Neural cell (in vitro differentiated cells): ENCODE measurements at regions not wholly inside any gene's neighbourhood (a gene's known extent, or its start where the extent isn't known, plus 50 kb on each side); places are given as distances from the start of the nearest gene placed in this dataset.

ENCODE experiments used
- H2AFZ ChIP-seq: fragments of 200-600, 300-800 bp; sonication (generic), shearing (Covaris generic); 2 replicates; pipeline ENCODE4 v1.6.0; 2014; ENCODE audit warnings: low read depth, mild to moderate bottlenecking, antibody characterized with exemption, low read length, moderate library complexity
- H3F3A ChIP-seq: fragments of 200-600 bp; shearing (Covaris generic); 2 replicates; pipeline ENCODE4 v1.6.1; 2016; ENCODE audit warnings: mild to moderate bottlenecking, moderate library complexity, mixed read lengths, antibody characterized with exemption, low read length; ENCODE audit not compliant: insufficient read depth, poor library complexity, severe bottlenecking
- H3K27ac ChIP-seq: fragments of 200-600, 300-800 bp; sonication (generic), shearing (Covaris generic); 2 replicates; pipeline ENCODE4 v1.5.1; 2014; ENCODE audit warnings: mild to moderate bottlenecking, low read length, moderate library complexity
- H3K27me3 ChIP-seq: fragments of 300-800, 200-600 bp; sonication (generic), shearing (Covaris generic); 2 replicates; pipeline ENCODE4 v1.6.0; 2014; ENCODE audit warnings: mild to moderate bottlenecking, low read depth, low read length, moderate library complexity; ENCODE audit not compliant: insufficient read depth
- H3K36me3 ChIP-seq: fragments of 300-800, 200-600 bp; sonication (generic), shearing (Covaris generic); 2 replicates; pipeline ENCODE4 v1.5.1; 2014; ENCODE audit warnings: mild to moderate bottlenecking, antibody characterized with exemption, low read length, moderate library complexity; ENCODE audit not compliant: insufficient read depth
- H3K4me2 ChIP-seq: fragments of 300-800, 200-600 bp; sonication (generic), shearing (Covaris generic); 2 replicates; pipeline ENCODE4 v1.6.0; 2014; ENCODE audit warnings: mild to moderate bottlenecking, low read length
- H3K4me3 ChIP-seq: fragments of 300-800, 200-600 bp; sonication (generic), shearing (Covaris generic); 2 replicates; pipeline ENCODE4 v1.5.1; 2014; ENCODE audit warnings: mild to moderate bottlenecking, low read length, moderate library complexity
- H3K79me2 ChIP-seq: fragments of 200-600 bp; shearing (Covaris generic); replicated peaks from 2 replicates; pipeline ENCODE4 v1.6.0; 2014; ENCODE audit warnings: mild to moderate bottlenecking, low read length, moderate library complexity; ENCODE audit not compliant: insufficient read depth
- H3K9ac ChIP-seq: fragments of 300-800, 200-600 bp; sonication (generic), shearing (Covaris generic); 2 replicates; pipeline ENCODE4 v1.6.1; 2016; ENCODE audit warnings: mild to moderate bottlenecking, low read length, mixed read lengths
- H3K9me2 ChIP-seq: fragments of 200-600 bp; shearing (Covaris generic); 2 replicates; pipeline ENCODE4 v1.6.1; 2016; ENCODE audit warnings: mild to moderate bottlenecking, low read length, mixed read lengths; ENCODE audit not compliant: insufficient read depth
- H3K9me3 ChIP-seq: fragments of 200-600, 300-800 bp; sonication (generic), shearing (Covaris generic); 2 replicates; pipeline ENCODE4 v1.6.1; 2016; ENCODE audit warnings: mild to moderate bottlenecking, mixed run types, low read length, moderate library complexity, mixed read lengths
- H4K20me1 ChIP-seq: fragments of 200-600 bp; shearing (Covaris generic); 2 replicates; pipeline ENCODE4 v1.6.1; 2016; ENCODE audit warnings: mild to moderate bottlenecking, mixed run types; ENCODE audit not compliant: insufficient read depth
- EP300 ChIP-seq: fragments of 450-650 bp; conservative IDR thresholded peaks from 2 replicates; pipeline ENCODE4 v1.6.1; 2014; ENCODE audit warnings: antibody characterized with exemption, mild to moderate bottlenecking, moderate library complexity; ENCODE audit not compliant: poor library complexity, severe bottlenecking
- EZH2 ChIP-seq: fragments of 200-600, 300-800 bp; shearing (Covaris generic), sonication (generic); IDR thresholded peaks from 2 replicates; pipeline ENCODE4 v1.6.1; 2014; ENCODE audit warnings: antibody characterized with exemption, low read length, borderline replicate concordance, mild to moderate bottlenecking; ENCODE audit not compliant: insufficient read depth, poor library complexity, severe bottlenecking
- MXI1 ChIP-seq: fragments of 450-650 bp; conservative IDR thresholded peaks from 2 replicates; pipeline ENCODE4 v1.6.1; 2014; ENCODE audit warnings: antibody characterized with exemption, mild to moderate bottlenecking; ENCODE audit not compliant: poor library complexity, severe bottlenecking
- POLR2AphosphoS5 ChIP-seq: IDR thresholded peaks from 2 replicates; pipeline ENCODE4 v1.6.1; 2012
- RAD21 ChIP-seq: fragments of 450-650 bp; conservative IDR thresholded peaks from 2 replicates; pipeline ENCODE4 v1.6.1; 2014; ENCODE audit warnings: antibody characterized with exemption, mild to moderate bottlenecking, moderate library complexity
- SMC3 ChIP-seq: fragments of 450-650 bp; conservative IDR thresholded peaks from 2 replicates; pipeline ENCODE4 v1.6.1; 2014; ENCODE audit warnings: antibody characterized with exemption, mild to moderate bottlenecking, moderate library complexity; ENCODE audit not compliant: poor library complexity
- TAF1 ChIP-seq: IDR thresholded peaks from 2 replicates; pipeline ENCODE4 v1.6.1; 2012; ENCODE audit warnings: low read depth
- TF ChIP-seq, protein P1 (sequence below): IDR thresholded peaks from 2 replicates; pipeline ENCODE4 v1.6.1; 2012; ENCODE audit warnings: borderline replicate concordance
- TF ChIP-seq, protein P2 (sequence below): fragments of 450-650 bp; IDR thresholded peaks from 2 replicates; pipeline ENCODE4 v1.5.1; 2014; ENCODE audit warnings: antibody characterized with exemption, mild to moderate bottlenecking, moderate library complexity; ENCODE audit not compliant: poor library complexity, severe bottlenecking

- H4K20me1 ChIP-seq, result no peaks in the 10 kb centered on the region
- H3K79me2 ChIP-seq, result no peaks in the 10 kb centered on the region
- H3K27ac ChIP-seq, result no peak overlapping the region
- H3K9me3 ChIP-seq, result no peaks in the 10 kb centered on the region
- no peak overlapping the region for H2AFZ ChIP-seq
- no peaks in the 10 kb centered on the region for H3K9me2 ChIP-seq
- no peaks in the 10 kb centered on the region for H3F3A ChIP-seq
- no peak overlapping the region for H3K4me2 ChIP-seq
- H3K9ac ChIP-seq, result no peak overlapping the region
- H3K4me3 ChIP-seq, result no peak overlapping the region
- H3K36me3 ChIP-seq, result no peaks in the 10 kb centered on the region
- TF ChIP-seq EZH2 (no peak), SMC3 (no peak), EP300 (no peak), TAF1 (no peak), RAD21 (no peak), POLR2AphosphoS5 (no peak), MXI1 (no peak)
- TF ChIP-seq, protein P1, sequence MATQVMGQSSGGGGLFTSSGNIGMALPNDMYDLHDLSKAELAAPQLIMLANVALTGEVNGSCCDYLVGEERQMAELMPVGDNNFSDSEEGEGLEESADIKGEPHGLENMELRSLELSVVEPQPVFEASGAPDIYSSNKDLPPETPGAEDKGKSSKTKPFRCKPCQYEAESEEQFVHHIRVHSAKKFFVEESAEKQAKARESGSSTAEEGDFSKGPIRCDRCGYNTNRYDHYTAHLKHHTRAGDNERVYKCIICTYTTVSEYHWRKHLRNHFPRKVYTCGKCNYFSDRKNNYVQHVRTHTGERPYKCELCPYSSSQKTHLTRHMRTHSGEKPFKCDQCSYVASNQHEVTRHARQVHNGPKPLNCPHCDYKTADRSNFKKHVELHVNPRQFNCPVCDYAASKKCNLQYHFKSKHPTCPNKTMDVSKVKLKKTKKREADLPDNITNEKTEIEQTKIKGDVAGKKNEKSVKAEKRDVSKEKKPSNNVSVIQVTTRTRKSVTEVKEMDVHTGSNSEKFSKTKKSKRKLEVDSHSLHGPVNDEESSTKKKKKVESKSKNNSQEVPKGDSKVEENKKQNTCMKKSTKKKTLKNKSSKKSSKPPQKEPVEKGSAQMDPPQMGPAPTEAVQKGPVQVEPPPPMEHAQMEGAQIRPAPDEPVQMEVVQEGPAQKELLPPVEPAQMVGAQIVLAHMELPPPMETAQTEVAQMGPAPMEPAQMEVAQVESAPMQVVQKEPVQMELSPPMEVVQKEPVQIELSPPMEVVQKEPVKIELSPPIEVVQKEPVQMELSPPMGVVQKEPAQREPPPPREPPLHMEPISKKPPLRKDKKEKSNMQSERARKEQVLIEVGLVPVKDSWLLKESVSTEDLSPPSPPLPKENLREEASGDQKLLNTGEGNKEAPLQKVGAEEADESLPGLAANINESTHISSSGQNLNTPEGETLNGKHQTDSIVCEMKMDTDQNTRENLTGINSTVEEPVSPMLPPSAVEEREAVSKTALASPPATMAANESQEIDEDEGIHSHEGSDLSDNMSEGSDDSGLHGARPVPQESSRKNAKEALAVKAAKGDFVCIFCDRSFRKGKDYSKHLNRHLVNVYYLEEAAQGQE, result no peak
- TF ChIP-seq, protein P2, sequence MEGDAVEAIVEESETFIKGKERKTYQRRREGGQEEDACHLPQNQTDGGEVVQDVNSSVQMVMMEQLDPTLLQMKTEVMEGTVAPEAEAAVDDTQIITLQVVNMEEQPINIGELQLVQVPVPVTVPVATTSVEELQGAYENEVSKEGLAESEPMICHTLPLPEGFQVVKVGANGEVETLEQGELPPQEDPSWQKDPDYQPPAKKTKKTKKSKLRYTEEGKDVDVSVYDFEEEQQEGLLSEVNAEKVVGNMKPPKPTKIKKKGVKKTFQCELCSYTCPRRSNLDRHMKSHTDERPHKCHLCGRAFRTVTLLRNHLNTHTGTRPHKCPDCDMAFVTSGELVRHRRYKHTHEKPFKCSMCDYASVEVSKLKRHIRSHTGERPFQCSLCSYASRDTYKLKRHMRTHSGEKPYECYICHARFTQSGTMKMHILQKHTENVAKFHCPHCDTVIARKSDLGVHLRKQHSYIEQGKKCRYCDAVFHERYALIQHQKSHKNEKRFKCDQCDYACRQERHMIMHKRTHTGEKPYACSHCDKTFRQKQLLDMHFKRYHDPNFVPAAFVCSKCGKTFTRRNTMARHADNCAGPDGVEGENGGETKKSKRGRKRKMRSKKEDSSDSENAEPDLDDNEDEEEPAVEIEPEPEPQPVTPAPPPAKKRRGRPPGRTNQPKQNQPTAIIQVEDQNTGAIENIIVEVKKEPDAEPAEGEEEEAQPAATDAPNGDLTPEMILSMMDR, result no peak
- no peaks in the 10 kb centered on the region for H3K27me3 ChIP-seq
These were observed 353.7 kb downstream of the MIAT start for GRCh38 chr22:27011133-27011532.

- Histone ChIP-seq H3K79me2 (no peaks in the 10 kb centered on the region), H3K27ac (no peak overlapping the region), H3K27me3 (no peaks in the 10 kb centered on the region), H3K36me3 (no peaks in the 10 kb centered on the region), H3K9me3 (no peaks in the 10 kb centered on the region), H3K9me2 (no peaks in the 10 kb centered on the region), H3K4me2 (no peak overlapping the region), H3F3A (no peaks in the 10 kb centered on the region), H2AFZ (no peak overlapping the region), H3K9ac (no peak overlapping the region), H4K20me1 (no peaks in the 10 kb centered on the region), H3K4me3 (no peak overlapping the region)
- TF ChIP-seq SMC3, result no peak
These were observed 354.3 kb downstream of the MIAT start for GRCh38 chr22:27011717-27012116.

GRCh38 chr22:27019827-27020226 is 362.4 kb downstream of the MIAT start:
- Histone ChIP-seq H3K9me2 (no peaks in the 10 kb centered on the region), H3K4me3 (no peak overlapping the region), H3K36me3 (no peaks in the 10 kb centered on the region), H3K4me2 (no peak overlapping the region), H3K9ac (no peak overlapping the region), H4K20me1 (no peaks in the 10 kb centered on the region), H3K79me2 (no peaks in the 10 kb centered on the region), H3K27ac (no peak overlapping the region), H3K9me3 (no peaks in the 10 kb centered on the region), H2AFZ (no peak overlapping the region), H3F3A (peaks cover 9% of the 10 kb centered on the region), H3K27me3 (no peaks in the 10 kb centered on the region)
- TF ChIP-seq TAF1 (no peak), SMC3 (no peak), RAD21 (no peak), MXI1 (no peak)
